GM18858 (cell line): ENCODE measurements at regions not wholly inside any gene's neighbourhood (a gene's known extent, or its start where the extent isn't known, plus 50 kb on each side); places are given as distances from the start of the nearest gene placed in this dataset.

Experiments used
- ATAC-seq: cut with Tn5 transposase; IDR thresholded peaks from one replicate; pipeline ENCODE4 v1.9.1; 2021; ENCODE audit not compliant: unreplicated experiment

GRCh38 chr5:160960592-160960991 lies 108.6 kb upstream of the ATP10B start:
- ATAC-seq: no peak

- ATAC-seq: no peak
Measured at GRCh38 chr5:160959804-160960203, 107.8 kb upstream of the ATP10B start.

- peak; percentile 26 for ATAC-seq
Measured at GRCh38 chr5:160957312-160957861, 105.4 kb upstream of the ATP10B start.

GRCh38 chr5:160956051-160956450 lies 104.0 kb upstream of the ATP10B start:
- ATAC-seq: no peak

GRCh38 chr5:160950311-160950710 lies 98.3 kb upstream of the ATP10B start:
- no peak for ATAC-seq

- no peak for ATAC-seq
Measured at GRCh38 chr5:160940725-160941124, 88.7 kb upstream of the ATP10B start.

- no peak for ATAC-seq
Measured at GRCh38 chr5:160938532-160938931, 86.5 kb upstream of the ATP10B start.

GRCh38 chr5:160937570-160937969 lies 85.6 kb upstream of the ATP10B start:
- no peak for ATAC-seq

- ATAC-seq: no peak
Measured at GRCh38 chr5:160935776-160936175, 83.8 kb upstream of the ATP10B start.

- ATAC-seq: no peak
Measured at GRCh38 chr5:160931283-160931682, 79.3 kb upstream of the ATP10B start.

- no peak for ATAC-seq
Measured at GRCh38 chr5:160930406-160930805, 78.4 kb upstream of the ATP10B start.

GRCh38 chr5:160929906-160930305 lies 77.9 kb upstream of the ATP10B start:
- ATAC-seq: no peak

GRCh38 chr5:160929360-160929759 lies 77.3 kb upstream of the ATP10B start:
- no peak for ATAC-seq

GRCh38 chr5:160926428-160926827 lies 74.4 kb upstream of the ATP10B start:
- ATAC-seq: no peak

- no peak for ATAC-seq
Measured at GRCh38 chr5:160925281-160925680, 73.3 kb upstream of the ATP10B start.

GRCh38 chr5:160923936-160924710 lies 72.1 kb upstream of the ATP10B start:
- ATAC-seq: no peak

- ATAC-seq: no peak
Measured at GRCh38 chr5:160923411-160923810, 71.4 kb upstream of the ATP10B start.

GRCh38 chr5:160922311-160922710 lies 70.3 kb upstream of the ATP10B start:
- no peak for ATAC-seq

- no peak for ATAC-seq
Measured at GRCh38 chr5:160921423-160922285, 69.6 kb upstream of the ATP10B start.

GRCh38 chr5:160919626-160920025 lies 67.6 kb upstream of the ATP10B start:
- ATAC-seq: no peak

- no peak for ATAC-seq
Measured at GRCh38 chr5:160918386-160918785, 66.4 kb upstream of the ATP10B start.

- no peak for ATAC-seq
Measured at GRCh38 chr5:160906090-160906489, 54.1 kb upstream of the ATP10B start.
